Peyer's patch (tissue), 4 donors: ENCODE measurements at regions not wholly inside any gene's neighbourhood (a gene's known extent, or its start where the extent isn't known, plus 50 kb on each side); places are given as distances from the start of the nearest gene placed in this dataset.

Experiments used
- POLR2A ChIP-seq, 2 donors: fragments of 450-650 bp; IDR thresholded peaks; one replicate each; pipeline ENCODE4 v1.5.1; 2017; ENCODE audit warnings: antibody characterized with exemption in 2 of 2, mild to moderate bottlenecking in 2 of 2, moderate library complexity in 2 of 2
- TF ChIP-seq, protein P1 (sequence below), 6 experiments: fragments of 450-650 bp in 4 of 6; fragments of 200-600 bp in 2 of 6; sonication (generic) in 1 of 6; IDR thresholded peaks; one replicate each; pipeline ENCODE4 v1.5.1; 2017 to 2019; ENCODE audit warnings: antibody characterized with exemption in 6 of 6, mild to moderate bottlenecking in 3 of 6, moderate library complexity in 1 of 6

DNA sequence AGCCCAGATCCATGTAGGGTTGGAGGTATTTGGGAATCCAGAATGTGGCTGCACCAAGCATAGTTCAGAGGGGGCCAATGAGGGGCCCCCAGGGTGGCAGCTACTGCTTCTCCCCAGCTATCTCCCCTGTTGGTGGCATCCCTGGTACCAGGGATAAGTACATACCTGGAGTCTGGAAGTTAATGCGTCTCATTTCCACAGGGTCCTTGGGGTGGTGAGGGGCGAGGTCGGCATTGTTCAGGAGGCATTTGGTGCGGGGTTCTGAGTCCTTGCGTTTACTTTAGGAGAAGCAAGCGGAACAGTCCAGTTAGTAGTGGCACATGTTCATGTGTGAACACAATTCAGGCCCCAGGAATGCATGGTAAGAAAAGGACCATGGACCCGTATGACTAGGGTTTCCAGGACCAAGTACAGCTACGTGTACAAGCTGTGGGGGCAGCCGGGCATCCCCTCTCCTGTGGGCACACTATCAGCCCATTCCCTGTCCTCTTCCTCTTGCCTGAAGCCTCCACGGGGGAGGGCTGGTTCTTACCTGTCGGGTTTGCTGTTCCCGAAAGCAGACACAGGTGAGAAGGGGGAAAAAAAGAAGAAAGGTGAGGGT is 122.3 kb downstream of the PTPRS start:
- TF ChIP-seq, protein P1, sequence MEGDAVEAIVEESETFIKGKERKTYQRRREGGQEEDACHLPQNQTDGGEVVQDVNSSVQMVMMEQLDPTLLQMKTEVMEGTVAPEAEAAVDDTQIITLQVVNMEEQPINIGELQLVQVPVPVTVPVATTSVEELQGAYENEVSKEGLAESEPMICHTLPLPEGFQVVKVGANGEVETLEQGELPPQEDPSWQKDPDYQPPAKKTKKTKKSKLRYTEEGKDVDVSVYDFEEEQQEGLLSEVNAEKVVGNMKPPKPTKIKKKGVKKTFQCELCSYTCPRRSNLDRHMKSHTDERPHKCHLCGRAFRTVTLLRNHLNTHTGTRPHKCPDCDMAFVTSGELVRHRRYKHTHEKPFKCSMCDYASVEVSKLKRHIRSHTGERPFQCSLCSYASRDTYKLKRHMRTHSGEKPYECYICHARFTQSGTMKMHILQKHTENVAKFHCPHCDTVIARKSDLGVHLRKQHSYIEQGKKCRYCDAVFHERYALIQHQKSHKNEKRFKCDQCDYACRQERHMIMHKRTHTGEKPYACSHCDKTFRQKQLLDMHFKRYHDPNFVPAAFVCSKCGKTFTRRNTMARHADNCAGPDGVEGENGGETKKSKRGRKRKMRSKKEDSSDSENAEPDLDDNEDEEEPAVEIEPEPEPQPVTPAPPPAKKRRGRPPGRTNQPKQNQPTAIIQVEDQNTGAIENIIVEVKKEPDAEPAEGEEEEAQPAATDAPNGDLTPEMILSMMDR (IDR thresholded peaks at IDR 0.05) = no peak
- TF ChIP-seq POLR2A (IDR thresholded peaks at IDR 0.05) = no peak
